ENCODE measurements at regions not wholly inside any gene's neighbourhood (a gene's known extent, or its start where the extent isn't known, plus 50 kb on each side); places are given as distances from the start of the nearest gene placed in this dataset.

DNA sequence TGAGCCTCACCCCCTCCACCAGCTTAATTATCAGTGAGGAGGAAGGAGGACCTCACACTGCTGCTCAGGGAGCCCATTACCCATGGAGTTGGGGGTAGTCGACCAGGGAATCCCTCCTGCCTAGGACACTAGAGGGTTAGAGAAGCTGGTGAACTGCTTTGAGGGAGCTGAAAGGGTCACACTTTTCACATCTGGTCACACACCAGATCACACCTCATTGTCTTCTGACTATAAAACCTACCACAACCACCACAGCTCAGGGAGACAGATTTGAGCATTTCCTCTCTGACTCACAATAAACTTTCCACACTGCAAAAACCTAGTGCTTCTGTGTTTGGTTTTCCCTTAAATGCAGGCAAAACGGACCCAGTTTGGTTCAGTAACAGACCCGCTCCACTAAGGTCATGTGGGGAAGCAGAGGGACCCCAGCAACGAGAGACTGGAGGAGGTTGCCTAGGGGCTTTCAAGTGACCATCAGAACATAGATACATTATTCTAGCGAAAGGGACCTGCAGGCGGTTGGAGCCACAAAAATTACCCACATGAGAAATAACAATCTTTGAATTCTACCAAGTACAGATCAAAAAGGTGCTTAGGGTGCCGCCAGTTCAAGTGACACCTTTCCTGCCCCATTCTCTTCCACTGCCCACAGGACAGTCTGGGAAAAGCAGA lies 151.4 kb upstream of the AVPR1A start:
- H3K9me3 Mint-ChIP-seq = no peaks in the 10 kb centered on the region
- H3K4me1 Mint-ChIP-seq (ENCODE audit: low read depth in 2 of 2) = peaks cover 3 to 8% of the 10 kb centered on the region in 2 donors
- H3K27me3 Mint-ChIP-seq = peaks cover 0 to 3% of the 10 kb centered on the region in 2 donors
- H3K4me3 Mint-ChIP-seq = no peak overlapping the region
- ATAC-seq (peak; percentile 66 to 81), DNase-seq (ENCODE audit: low spot score) (no peak)
- H3K27ac Mint-ChIP-seq = no peak overlapping the region
- no peaks in the 10 kb centered on the region for H3K36me3 Mint-ChIP-seq

DNA sequence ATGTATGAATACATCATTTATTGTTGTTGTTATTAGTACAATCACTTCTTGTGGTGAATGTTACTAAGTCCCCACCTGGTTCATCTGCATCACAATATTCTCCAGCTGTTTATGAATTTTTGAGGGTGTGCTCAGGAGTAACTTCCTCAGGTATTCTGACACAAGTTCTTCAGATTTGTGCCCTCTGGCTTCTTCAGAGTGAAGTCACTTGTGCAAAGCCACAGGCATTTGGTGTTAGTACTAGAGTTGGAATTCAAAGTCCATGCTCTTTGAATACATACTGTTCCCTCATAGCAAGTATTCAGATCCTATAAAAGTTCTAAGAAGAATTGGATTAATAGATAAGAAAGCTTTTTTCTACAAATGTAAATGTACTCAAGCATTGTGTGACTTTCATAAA lies 150.3 kb upstream of the AVPR1A start:
- H3K9me3 Mint-ChIP-seq = no peaks in the 10 kb centered on the region
- no peak overlapping the region for H3K4me3 Mint-ChIP-seq
- no peaks in the 10 kb centered on the region for H3K36me3 Mint-ChIP-seq
- ATAC-seq (no peak), DNase-seq (ENCODE audit: low spot score) (no peak)
- H3K4me1 Mint-ChIP-seq (ENCODE audit: low read depth in 2 of 2) = peaks cover 3 to 8% of the 10 kb centered on the region in 2 donors
- H3K27me3 Mint-ChIP-seq = peaks cover 0 to 6% of the 10 kb centered on the region in 2 donors
- H3K27ac Mint-ChIP-seq = no peak overlapping the region

DNA sequence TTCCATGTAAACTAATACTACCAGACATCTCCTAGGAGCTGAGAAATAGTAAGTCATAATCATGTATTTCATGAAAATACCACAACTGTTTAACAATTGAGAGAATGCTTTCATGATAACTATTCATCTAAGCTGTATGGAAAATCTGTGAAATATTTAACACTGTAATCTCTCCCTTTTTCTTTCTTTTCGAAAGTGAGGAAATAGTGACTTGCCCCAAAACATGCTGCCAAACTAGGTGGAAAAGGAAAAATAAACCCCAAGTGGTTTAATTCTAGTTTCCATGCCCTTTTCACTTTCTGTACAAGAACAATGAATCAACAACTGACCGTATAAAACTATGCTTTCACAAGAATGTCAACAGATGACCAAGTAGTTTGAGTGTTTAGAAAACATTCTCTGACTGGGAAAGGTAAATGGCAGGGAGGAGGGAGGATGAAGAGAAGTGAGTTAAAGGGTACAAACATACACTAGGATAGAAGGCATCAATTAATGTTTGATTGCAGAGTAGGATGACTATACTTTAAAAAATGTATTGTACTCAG lies 147.5 kb upstream of the AVPR1A start:
- H3K27me3 Mint-ChIP-seq = peaks cover 0 to 6% of the 10 kb centered on the region in 2 donors
- peaks cover 3% of the 10 kb centered on the region for H3K9me3 Mint-ChIP-seq
- no peak for ATAC-seq
- no peaks in the 10 kb centered on the region for H3K36me3 Mint-ChIP-seq
- H3K4me1 Mint-ChIP-seq (ENCODE audit: low read depth in 2 of 2) = peaks cover 3 to 8% of the 10 kb centered on the region in 2 donors
- no peak for DNase-seq (ENCODE audit: low spot score)
- H3K4me3 Mint-ChIP-seq = no peak overlapping the region
- no peak overlapping the region for H3K27ac Mint-ChIP-seq

DNA sequence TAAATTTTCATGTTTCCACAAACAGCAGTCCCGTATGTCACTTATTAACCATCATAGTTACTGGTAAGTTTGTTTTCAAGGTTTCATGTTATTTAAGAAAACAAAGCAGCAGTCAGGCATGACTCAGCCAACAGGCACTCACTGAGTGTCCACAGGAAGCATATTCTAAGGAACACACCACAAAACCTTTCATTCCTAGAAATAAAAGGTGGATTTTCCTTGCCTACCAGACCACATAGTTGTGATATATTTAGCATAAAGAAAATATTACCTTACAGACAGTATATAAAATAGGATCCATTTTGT lies 143.3 kb upstream of the AVPR1A start:
- no peaks in the 10 kb centered on the region for H3K4me1 Mint-ChIP-seq (ENCODE audit: low read depth in 2 of 2)
- no peak overlapping the region for H3K27ac Mint-ChIP-seq
- H3K4me3 Mint-ChIP-seq = no peak overlapping the region
- peaks cover 7% of the 10 kb centered on the region for H3K9me3 Mint-ChIP-seq
- DNase-seq (ENCODE audit: low spot score) (no peak), ATAC-seq (no peak)
- peaks cover 0 to 3% of the 10 kb centered on the region in 2 donors for H3K27me3 Mint-ChIP-seq
- no peaks in the 10 kb centered on the region for H3K36me3 Mint-ChIP-seq

DNA sequence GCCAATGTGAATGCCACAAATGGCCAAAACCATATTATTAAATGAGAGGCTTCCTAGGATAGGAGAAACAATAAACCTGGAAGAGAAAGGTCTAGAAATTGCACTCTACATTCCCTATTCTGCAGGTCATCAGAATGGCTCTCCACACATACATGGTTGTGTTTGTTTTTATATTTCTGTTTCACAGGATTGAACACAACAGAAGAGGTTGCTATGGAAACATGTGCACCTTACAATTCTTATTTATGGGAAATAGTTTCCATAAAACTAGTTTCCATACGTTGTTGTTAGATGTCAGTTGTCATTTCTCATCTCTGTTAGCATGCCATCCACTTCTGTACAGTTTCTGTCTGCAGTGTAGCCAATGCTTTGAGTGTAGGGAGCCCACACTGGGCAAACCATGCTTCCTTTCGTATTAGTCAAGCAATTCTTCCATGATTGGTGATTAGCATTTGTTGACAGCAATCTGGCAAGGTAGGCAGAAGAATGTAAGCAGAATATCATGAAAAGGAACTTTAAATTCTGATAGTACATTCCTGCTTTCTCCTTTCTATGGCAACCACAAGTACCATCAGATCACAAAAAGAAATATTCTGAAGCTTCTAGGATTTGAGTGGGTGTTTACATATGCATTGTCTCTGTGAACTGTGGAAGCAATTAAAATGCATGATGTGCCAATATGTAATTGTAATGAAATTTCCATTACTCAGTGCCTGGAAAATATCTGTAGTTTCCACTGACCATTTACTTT lies 141.6 kb upstream of the AVPR1A start:
- no peak overlapping the region for H3K27ac Mint-ChIP-seq
- H3K4me3 Mint-ChIP-seq = no peak overlapping the region
- ATAC-seq (no peak), DNase-seq (ENCODE audit: low spot score) (no peak)
- no peaks in the 10 kb centered on the region for H3K36me3 Mint-ChIP-seq
- H3K27me3 Mint-ChIP-seq = peaks cover 0 to 3% of the 10 kb centered on the region in 2 donors
- no peaks in the 10 kb centered on the region for H3K4me1 Mint-ChIP-seq (ENCODE audit: low read depth in 2 of 2)
- peaks cover 7% of the 10 kb centered on the region for H3K9me3 Mint-ChIP-seq

DNA sequence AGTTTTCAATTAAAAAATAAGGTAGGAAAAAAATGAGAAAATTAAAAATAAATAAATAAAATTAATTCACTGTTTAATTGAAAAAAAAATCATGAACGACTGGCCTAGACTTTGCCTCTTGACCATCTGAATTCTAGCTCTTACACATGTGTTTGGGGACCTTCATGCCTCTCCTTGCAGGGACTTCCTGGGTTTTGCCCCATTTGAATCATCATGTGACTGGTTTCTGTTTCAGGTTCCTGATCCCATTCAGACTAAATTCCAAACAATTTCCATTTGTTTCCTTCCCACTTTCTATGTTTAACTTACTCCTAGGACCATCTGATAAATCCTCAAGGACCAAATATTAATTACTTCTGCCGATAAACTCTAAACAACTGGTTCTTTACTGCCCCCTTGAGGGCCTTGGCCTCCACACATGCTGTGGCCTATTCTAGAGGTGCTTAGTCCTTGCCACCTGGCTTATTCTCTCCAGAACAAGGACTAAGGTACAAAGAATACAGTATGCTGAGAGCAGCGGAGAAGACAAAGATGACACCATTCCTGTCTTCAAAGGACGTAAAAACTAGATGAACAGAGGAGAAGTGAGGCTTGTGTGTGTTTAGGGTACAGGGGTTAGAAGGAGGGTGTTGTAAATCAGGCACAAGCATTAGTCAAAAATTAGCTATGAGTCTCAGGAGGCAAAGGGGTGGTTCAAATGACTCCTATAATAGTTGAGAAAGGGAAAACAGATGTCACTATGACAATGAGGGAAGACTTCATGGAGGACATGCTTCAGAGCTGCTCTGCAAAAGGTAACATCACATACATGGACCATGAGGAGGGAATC lies 125.8 kb upstream of the AVPR1A start:
- Mint-ChIP-seq H3K27ac (no peak overlapping the region), H3K9me3 (peaks cover 9% of the 10 kb centered on the region), H3K36me3 (no peaks in the 10 kb centered on the region), H3K4me1 (ENCODE audit: low read depth in 2 of 2) (no peaks in the 10 kb centered on the region), H3K27me3 (no peaks in the 10 kb centered on the region), H3K4me3 (no peak overlapping the region)
- DNase-seq (ENCODE audit: low spot score) (no peak), ATAC-seq (no peak)

DNA sequence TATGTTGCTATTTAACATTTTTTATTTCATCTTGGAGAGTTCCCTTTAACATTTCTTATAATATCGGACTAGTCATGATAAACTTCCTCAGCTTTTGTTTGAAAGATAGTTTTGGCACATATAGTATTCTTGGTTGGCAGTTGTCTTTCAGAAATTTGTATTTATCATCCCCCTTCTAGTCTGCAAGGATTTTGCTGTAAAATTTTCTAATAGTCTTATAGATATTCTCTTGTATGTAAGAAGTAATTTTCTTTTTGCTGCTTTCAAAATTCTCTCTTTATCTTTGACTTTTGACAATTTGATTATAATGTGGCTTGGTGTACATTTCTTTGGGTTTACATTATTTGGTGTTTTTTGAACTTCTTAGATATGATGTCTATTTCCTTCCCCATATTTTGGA lies 116.0 kb upstream of the AVPR1A start:
- peaks cover 7% of the 10 kb centered on the region for H3K36me3 Mint-ChIP-seq
- peaks cover 14% of the 10 kb centered on the region for H3K9me3 Mint-ChIP-seq
- H3K4me3 Mint-ChIP-seq = no peak overlapping the region
- H3K27ac Mint-ChIP-seq = no peak overlapping the region
- ATAC-seq (no peak), DNase-seq (ENCODE audit: low spot score) (no peak)
- H3K4me1 Mint-ChIP-seq (ENCODE audit: low read depth in 2 of 2) = no peaks in the 10 kb centered on the region
- no peaks in the 10 kb centered on the region for H3K27me3 Mint-ChIP-seq

DNA sequence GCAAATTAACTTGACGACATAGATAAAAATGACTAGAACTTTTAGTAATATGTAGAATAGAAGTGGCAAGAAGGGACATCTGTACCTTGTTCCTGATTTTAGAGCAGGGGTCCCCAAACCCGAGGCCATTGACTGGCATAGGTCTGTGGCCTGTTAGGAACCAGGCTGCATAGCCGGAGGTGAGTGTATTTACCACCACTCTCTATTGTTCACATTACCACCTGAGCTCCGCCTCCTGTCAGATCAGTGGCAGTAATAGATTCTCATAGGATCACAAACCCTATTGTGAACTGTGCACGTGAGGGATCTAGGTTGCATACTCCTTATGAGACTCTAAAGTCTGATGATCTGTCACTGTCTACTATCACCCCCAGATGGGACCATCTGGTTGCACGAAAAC lies 113.6 kb upstream of the AVPR1A start:
- Mint-ChIP-seq H3K27me3 (no peaks in the 10 kb centered on the region), H3K9me3 (peaks cover 8% of the 10 kb centered on the region)

DNA sequence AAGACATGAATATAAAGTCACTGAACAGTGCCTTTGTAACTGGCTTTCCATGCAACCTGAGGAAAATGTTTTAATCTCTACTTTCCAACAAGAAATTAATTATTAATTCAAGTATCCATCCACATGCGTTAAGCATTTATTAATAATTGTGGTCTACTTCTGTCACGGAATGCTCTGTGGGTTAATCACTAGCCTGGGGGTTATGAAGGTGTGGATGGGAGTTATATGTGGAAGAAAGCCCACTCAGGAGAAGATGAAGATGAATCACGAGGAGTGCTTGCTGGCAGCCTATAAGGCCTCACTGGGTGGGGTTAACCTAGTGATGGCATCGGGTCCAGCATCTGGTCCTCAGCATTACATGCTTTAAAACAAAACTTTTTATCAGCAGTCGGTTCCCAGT lies 99.5 kb upstream of the AVPR1A start:
- H3K27me3 Mint-ChIP-seq = no peaks in the 10 kb centered on the region
- no peak for ATAC-seq
- H3K36me3 Mint-ChIP-seq = no peaks in the 10 kb centered on the region
- no peak overlapping the region for H3K4me3 Mint-ChIP-seq
- peaks cover 5% of the 10 kb centered on the region for H3K9me3 Mint-ChIP-seq
- no peak overlapping the region for H3K27ac Mint-ChIP-seq
- DNase-seq (ENCODE audit: low spot score) = no peak
- no peaks in the 10 kb centered on the region for H3K4me1 Mint-ChIP-seq (ENCODE audit: low read depth in 2 of 2)

More for the DNA sequence above, 113.6 kb upstream of the AVPR1A start:
- H3K4me3 Mint-ChIP-seq = no peak overlapping the region
- H3K4me1 Mint-ChIP-seq (ENCODE audit: low read depth in 2 of 2) = no peaks in the 10 kb centered on the region
- DNase-seq (ENCODE audit: low spot score) = no peak
- no peak overlapping the region for H3K27ac Mint-ChIP-seq
- H3K36me3 Mint-ChIP-seq = peaks cover 7% of the 10 kb centered on the region
- no peak for ATAC-seq

DNA sequence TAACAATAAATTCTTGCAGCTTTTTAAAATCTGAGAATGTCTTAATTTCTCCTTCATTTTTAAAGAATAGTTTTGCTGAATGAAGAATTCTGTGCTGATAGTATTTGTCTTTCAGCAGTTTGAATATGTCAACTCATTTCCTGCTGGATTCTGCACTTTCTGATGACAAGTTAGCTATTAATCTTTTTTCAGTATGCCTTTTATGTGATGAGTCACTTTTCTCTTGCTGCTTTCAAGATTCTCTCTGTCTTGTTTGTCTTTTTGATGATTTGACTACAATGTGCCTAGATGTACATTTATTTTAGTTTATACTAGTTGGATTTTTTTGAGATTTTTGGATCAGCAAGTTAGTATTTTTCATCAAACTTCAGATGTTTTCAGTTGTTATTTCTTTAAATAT lies 87.9 kb upstream of the AVPR1A start:
- Mint-ChIP-seq H3K4me3 (no peak overlapping the region), H3K4me1 (ENCODE audit: low read depth in 2 of 2) (no peaks in the 10 kb centered on the region), H3K9me3 (peaks cover 17% of the 10 kb centered on the region), H3K36me3 (peaks cover 11% of the 10 kb centered on the region), H3K27ac (no peak overlapping the region), H3K27me3 (no peaks in the 10 kb centered on the region)
- ATAC-seq (no peak), DNase-seq (ENCODE audit: low spot score) (no peak)

DNA sequence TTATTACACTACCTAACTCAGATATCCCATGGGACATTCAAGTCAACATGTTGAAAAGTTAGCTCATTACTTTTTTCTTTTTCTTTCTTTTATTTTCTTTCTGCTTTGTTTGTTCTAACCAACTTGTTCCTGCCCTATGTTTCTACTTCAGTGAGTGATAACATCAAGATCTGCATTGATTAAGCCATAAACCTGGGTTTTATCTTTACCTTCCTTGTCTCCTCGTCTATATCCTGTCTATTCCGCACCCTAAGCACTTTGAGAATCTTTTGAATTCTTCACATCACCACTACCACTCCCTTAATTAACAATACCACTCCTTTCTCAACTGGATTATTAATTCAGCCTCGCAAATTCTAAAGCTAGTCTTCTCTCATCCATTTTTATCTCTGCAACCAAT lies 81.9 kb upstream of the AVPR1A start:
- H3K4me3 Mint-ChIP-seq = no peak overlapping the region
- no peak for DNase-seq (ENCODE audit: low spot score)
- H3K36me3 Mint-ChIP-seq = no peaks in the 10 kb centered on the region
- H3K27me3 Mint-ChIP-seq = no peaks in the 10 kb centered on the region
- no peak for ATAC-seq
- no peaks in the 10 kb centered on the region for H3K4me1 Mint-ChIP-seq (ENCODE audit: low read depth in 2 of 2)
- H3K27ac Mint-ChIP-seq = no peak overlapping the region
- peaks cover 8% of the 10 kb centered on the region for H3K9me3 Mint-ChIP-seq

DNA sequence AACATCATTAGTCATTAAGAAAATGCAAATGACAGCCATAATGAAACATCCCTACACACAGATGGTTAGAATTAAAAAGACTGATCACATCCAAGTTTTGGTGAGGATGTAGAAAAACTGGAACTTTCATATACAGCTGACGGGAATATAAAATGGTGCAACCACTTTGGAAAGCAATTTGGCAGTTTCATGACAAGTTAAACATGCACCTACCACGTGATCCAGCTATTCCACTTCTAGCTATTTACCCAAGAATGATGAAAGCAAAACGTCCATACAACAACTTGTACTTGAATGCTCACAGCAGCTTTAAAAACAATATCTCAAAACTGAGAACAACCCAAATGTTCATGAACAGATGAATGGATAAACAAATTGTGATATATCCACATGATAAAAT lies 77.9 kb upstream of the AVPR1A start:
- Mint-ChIP-seq H3K36me3 (no peaks in the 10 kb centered on the region), H3K27me3 (no peaks in the 10 kb centered on the region), H3K4me3 (no peak overlapping the region), H3K9me3 (peaks cover 13% of the 10 kb centered on the region), H3K27ac (no peak overlapping the region), H3K4me1 (ENCODE audit: low read depth in 2 of 2) (no peaks in the 10 kb centered on the region)
- DNase-seq (ENCODE audit: low spot score) (no peak), ATAC-seq (no peak)

DNA sequence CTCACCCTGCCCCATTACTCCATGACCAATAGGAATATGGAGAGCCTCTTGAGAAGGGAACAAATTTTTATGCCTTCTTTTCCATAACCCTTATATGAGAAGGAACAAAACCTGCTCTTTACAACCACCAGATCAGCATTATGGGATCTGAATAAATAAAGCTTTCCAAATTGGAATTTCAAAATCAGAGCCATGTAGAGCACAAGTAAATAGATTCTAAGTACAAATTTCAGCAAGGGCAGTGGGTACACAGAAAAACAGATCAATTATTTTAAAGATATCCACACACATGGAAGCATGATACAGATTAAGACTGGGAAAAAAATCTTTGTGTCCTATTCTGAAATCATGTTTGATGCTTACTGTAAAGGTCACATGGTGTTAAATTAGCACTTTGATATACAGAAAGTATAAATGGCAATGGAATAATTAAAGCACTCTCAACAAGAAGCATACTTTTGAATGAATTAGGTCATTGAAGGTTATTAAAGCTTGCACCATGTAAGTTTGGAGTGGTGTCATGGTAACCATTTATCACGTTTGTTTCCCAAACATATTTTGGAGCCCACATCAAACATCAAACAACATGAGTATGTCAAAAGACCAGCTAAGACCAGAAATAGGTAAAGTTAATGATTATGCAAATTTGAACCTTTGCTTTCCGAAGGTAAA lies 75.9 kb upstream of the AVPR1A start:
- DNase-seq (ENCODE audit: low spot score) = no peak
- H3K27ac Mint-ChIP-seq = no peak overlapping the region
- H3K4me1 Mint-ChIP-seq (ENCODE audit: low read depth in 2 of 2) = no peaks in the 10 kb centered on the region
- H3K36me3 Mint-ChIP-seq = no peaks in the 10 kb centered on the region
- no peaks in the 10 kb centered on the region for H3K27me3 Mint-ChIP-seq
- H3K9me3 Mint-ChIP-seq = peaks cover 12% of the 10 kb centered on the region
- no peak for ATAC-seq
- no peak overlapping the region for H3K4me3 Mint-ChIP-seq

All from natural killer cell treated with Interleukin-12 subunit alpha and Interleukin-12 subunit beta and Interleukin-15 and Interleukin-18, amount 100 ng/mL, for 72 hours (primary cell).